ENCODE measurements at regions not wholly inside any gene's neighbourhood (a gene's known extent, or its start where the extent isn't known, plus 50 kb on each side); places are given as distances from the start of the nearest gene placed in this dataset.

DNA sequence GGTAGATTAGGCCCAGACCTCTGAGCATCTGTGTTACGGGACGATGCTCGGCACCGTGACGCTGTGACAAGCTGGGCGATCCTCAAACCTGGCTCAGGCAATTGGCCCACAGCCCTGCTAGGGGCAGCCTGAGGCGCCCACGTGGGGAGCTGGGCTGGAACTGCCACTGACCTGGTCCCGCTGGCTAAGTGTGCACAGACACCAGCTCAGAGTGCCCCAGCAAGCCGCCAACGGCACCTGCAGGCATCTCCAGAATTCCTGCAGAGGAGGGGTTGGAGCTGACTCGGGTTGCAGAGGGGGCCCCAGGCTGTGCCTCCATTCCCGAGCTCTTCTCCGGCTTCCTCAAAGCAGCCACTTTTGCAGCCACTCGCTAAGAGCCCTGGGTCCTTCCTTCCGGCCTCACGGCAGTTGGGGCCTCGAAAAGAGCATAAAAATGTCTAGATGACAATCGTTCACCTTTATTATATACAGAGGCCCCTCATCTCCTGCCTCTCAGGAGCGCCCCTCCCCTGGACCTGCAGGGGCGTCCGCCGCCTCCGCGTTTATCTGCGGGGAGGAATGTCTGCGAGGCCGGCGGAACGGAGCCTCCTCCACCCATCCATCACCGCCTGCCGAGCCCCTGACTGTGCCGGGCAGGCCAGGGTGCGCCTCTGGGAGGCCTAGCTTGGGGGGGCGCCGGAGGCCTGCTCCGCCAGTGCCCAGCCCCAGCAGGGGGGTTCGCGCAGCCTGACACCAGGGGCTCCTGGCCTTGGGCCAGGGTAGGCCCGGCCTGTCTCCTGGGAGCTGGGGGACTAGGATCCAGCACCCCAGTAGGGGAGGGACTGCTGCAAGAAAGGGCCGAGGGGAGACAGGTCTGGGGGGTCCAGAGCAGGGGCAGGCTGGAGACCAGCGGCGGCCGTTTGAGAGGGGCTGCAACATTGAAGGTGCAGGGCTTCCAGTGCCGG lies 144.9 kb downstream of the BARX1 start:
- no peak overlapping the region for H2AFZ ChIP-seq (ENCODE audit: control insufficient read depth, low read depth, low read length)
- no peak overlapping the region for H3K4me2 ChIP-seq (ENCODE audit: control insufficient read depth, insufficient read depth)
- FAIRE-seq (no peak), ATAC-seq (no peak), DNase-seq (ENCODE audit: low read depth, low spot score) (no peak)
- in situ Hi-C loops (cut with MboI) = no loop called here
- CTCF ChIA-PET = no interaction called here
- no peak overlapping the region for H3K4me3 ChIP-seq
- no peaks in the 10 kb centered on the region; a peak in 1 of 4 replicates for H3K27me3 ChIP-seq (replicated peaks in 1 of 2; ENCODE audit: control insufficient read depth in 2 of 2, insufficient read depth in 2 of 2, low read length in 1 of 2)
- no peaks in the 10 kb centered on the region for H3K36me3 ChIP-seq (ENCODE audit: control insufficient read depth in 2 of 2, insufficient read depth in 2 of 2, low read length in 1 of 2)
- POLR2A ChIA-PET = no interaction called here
- H4K20me1 ChIP-seq (ENCODE audit: control insufficient read depth, insufficient read depth) = no peaks in the 10 kb centered on the region
- no TSS peak for BruUV-seq (replicated peaks)
- no peaks in the 10 kb centered on the region for H3K79me2 ChIP-seq (ENCODE audit: control insufficient read depth, insufficient read depth, low read length)
- 55% methylated on average over 41 of the region's 45 CpGs for WGBS (ENCODE audit: insufficient coverage, insufficient replicate concordance, low lambda C conversion rate, missing lambda C conversion rate)
- intact Hi-C loops (cut with micrococcal nuclease; ENCODE audit: unreplicated experiment) = no loop called here
- RAD21 ChIA-PET (ENCODE audit: unreplicated experiment) = no interaction called here
- no peaks in the 10 kb centered on the region for H3K4me1 ChIP-seq (ENCODE audit: control insufficient read depth, insufficient read depth, low read length)
- no peak overlapping the region for H3K27ac ChIP-seq (ENCODE audit: control insufficient read depth, insufficient read depth)
- SMC1A ChIA-PET (ENCODE audit: uncharacterized antibody, unreplicated experiment) = no interaction called here
- H3K9me3 ChIP-seq (replicated peaks; ENCODE audit: control insufficient read depth, insufficient read depth, low read length) = no peaks in the 10 kb centered on the region
- no peak overlapping the region for H3K9ac ChIP-seq (ENCODE audit: control insufficient read depth, insufficient read depth, low read length)
- TF ChIP-seq EZH2 (IDR thresholded peaks at IDR 0.05; ENCODE audit: borderline replicate concordance, control insufficient read depth, low read depth, low read length) (no peak), JUND (IDR thresholded peaks at IDR 0.05; ENCODE audit: low read depth, low read length) (no peak), RAD21 (IDR thresholded peaks at IDR 0.05; ENCODE audit: insufficient read depth, low read depth, low read length) (no peak), ZZZ3 (IDR thresholded peaks at IDR 0.05; ENCODE audit: control insufficient read depth, insufficient read length, low read depth) (no peak), E2F8 (IDR thresholded peaks at IDR 0.05; ENCODE audit: low read depth, partially characterized antibody) (no peak), TBL1XR1 (IDR thresholded peaks at IDR 0.05; ENCODE audit: low read depth, low read length) (no peak), CBX3 (IDR thresholded peaks at IDR 0.05; ENCODE audit: borderline replicate concordance, low read depth) (no peak), ZNF274 (IDR thresholded peaks at IDR 0.05; ENCODE audit: insufficient read depth, insufficient read length) (no peak), BMI1 (IDR thresholded peaks at IDR 0.05; ENCODE audit: borderline replicate concordance) (no peak), SP1 (IDR thresholded peaks at IDR 0.05; ENCODE audit: low read depth, low read length) (no peak), ZNF384 (IDR thresholded peaks at IDR 0.05; ENCODE audit: borderline replicate concordance, low read depth, low read length) (no peak), CREM (IDR thresholded peaks at IDR 0.05; ENCODE audit: low read depth) (no peak), CBFB (IDR thresholded peaks at IDR 0.05; ENCODE audit: low read depth) (no peak), TCF12 (IDR thresholded peaks at IDR 0.05; ENCODE audit: low read depth, low read length) (no peak)
- TF ChIP-seq, protein P1, sequence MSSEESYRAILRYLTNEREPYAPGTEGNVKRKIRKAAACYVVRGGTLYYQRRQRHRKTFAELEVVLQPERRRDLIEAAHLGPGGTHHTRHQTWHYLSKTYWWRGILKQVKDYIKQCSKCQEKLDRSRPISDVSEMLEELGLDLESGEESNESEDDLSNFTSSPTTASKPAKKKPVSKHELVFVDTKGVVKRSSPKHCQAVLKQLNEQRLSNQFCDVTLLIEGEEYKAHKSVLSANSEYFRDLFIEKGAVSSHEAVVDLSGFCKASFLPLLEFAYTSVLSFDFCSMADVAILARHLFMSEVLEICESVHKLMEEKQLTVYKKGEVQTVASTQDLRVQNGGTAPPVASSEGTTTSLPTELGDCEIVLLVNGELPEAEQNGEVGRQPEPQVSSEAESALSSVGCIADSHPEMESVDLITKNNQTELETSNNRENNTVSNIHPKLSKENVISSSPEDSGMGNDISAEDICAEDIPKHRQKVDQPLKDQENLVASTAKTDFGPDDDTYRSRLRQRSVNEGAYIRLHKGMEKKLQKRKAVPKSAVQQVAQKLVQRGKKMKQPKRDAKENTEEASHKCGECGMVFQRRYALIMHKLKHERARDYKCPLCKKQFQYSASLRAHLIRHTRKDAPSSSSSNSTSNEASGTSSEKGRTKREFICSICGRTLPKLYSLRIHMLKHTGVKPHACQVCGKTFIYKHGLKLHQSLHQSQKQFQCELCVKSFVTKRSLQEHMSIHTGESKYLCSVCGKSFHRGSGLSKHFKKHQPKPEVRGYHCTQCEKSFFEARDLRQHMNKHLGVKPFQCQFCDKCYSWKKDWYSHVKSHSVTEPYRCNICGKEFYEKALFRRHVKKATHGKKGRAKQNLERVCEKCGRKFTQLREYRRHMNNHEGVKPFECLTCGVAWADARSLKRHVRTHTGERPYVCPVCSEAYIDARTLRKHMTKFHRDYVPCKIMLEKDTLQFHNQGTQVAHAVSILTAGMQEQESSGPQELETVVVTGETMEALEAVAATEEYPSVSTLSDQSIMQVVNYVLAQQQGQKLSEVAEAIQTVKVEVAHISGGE (CRISPR knock-in tag; IDR thresholded peaks at IDR 0.05) = no peak
- TF ChIP-seq, protein P2, sequence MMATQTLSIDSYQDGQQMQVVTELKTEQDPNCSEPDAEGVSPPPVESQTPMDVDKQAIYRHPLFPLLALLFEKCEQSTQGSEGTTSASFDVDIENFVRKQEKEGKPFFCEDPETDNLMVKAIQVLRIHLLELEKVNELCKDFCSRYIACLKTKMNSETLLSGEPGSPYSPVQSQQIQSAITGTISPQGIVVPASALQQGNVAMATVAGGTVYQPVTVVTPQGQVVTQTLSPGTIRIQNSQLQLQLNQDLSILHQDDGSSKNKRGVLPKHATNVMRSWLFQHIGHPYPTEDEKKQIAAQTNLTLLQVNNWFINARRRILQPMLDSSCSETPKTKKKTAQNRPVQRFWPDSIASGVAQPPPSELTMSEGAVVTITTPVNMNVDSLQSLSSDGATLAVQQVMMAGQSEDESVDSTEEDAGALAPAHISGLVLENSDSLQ (IDR thresholded peaks at IDR 0.05) = no peak
